ENCODE measurements at regions not wholly inside any gene's neighbourhood (a gene's known extent, or its start where the extent isn't known, plus 50 kb on each side); places are given as distances from the start of the nearest gene placed in this dataset.

- Histone ChIP-seq H3K4me3 (ENCODE audit: low read depth in 1 of 3, low read length in 3 of 3) (no peak overlapping the region), H3K36me3 (ENCODE audit: control insufficient read depth in 4 of 4, insufficient read depth in 3 of 4, low read depth in 1 of 4, low read length in 3 of 4) (no peaks in the 10 kb centered on the region), H3K4me1 (ENCODE audit: control insufficient read depth in 4 of 4, insufficient read depth in 4 of 4, low read length in 3 of 4) (no peaks in the 10 kb centered on the region), H3K9ac (ENCODE audit: low read depth in 1 of 2, low read length in 2 of 2) (no peak overlapping the region), H3K27ac (ENCODE audit: low read depth in 1 of 2, low read length in 2 of 2) (no peak overlapping the region), H3K27me3 (ENCODE audit: control insufficient read depth in 4 of 4, insufficient read depth in 4 of 4, low read length in 3 of 4) (no peaks in the 10 kb centered on the region), H3K9me3 (ENCODE audit: control insufficient read depth in 4 of 4, low read length in 3 of 4) (no peaks in the 10 kb centered on the region)
- no peak for DNase-seq (ENCODE audit: low spot score)
- WGBS = 57% methylated on average over 3 of the region's 3 CpGs
- TF ChIP-seq REST (IDR thresholded peaks at IDR 0.05) = no peak
- no peak for TF ChIP-seq JUND (IDR thresholded peaks at IDR 0.05)
- no peak for TF ChIP-seq FOXA1 (IDR thresholded peaks at IDR 0.05)
- TF ChIP-seq SP1 (IDR thresholded peaks at IDR 0.05) = no peak
- no peak for TF ChIP-seq CTCF (IDR thresholded peaks at IDR 0.05; ENCODE audit: low read depth, low read length, missing input control)
- TF ChIP-seq GABPA (IDR thresholded peaks at IDR 0.05 in 1 of 2, conservative IDR thresholded peaks at IDR 0.05 in 1 of 2) = no peak
- TF ChIP-seq, protein P1, sequence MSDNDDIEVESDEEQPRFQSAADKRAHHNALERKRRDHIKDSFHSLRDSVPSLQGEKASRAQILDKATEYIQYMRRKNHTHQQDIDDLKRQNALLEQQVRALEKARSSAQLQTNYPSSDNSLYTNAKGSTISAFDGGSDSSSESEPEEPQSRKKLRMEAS (IDR thresholded peaks at IDR 0.05) = no peak
- no peak for TF ChIP-seq YY1 (IDR thresholded peaks at IDR 0.05)
- TF ChIP-seq NR2F2 (IDR thresholded peaks at IDR 0.05) = no peak
- TF ChIP-seq, protein P2, sequence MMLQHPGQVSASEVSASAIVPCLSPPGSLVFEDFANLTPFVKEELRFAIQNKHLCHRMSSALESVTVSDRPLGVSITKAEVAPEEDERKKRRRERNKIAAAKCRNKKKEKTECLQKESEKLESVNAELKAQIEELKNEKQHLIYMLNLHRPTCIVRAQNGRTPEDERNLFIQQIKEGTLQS (IDR thresholded peaks at IDR 0.05) = no peak
- TF ChIP-seq ZBTB33 (IDR thresholded peaks at IDR 0.05) = no peak
- TF ChIP-seq HNF4G (IDR thresholded peaks at IDR 0.05) = no peak
- no peak for TF ChIP-seq HNF4A (conservative IDR thresholded peaks at IDR 0.05)
- TF ChIP-seq RXRA (IDR thresholded peaks at IDR 0.05) = no peak
- no peak for TF ChIP-seq EGR1 (IDR thresholded peaks at IDR 0.05; ENCODE audit: low read depth in 2 of 2)
- TF ChIP-seq FOXA2 (IDR thresholded peaks at IDR 0.05) = no peak
- TF ChIP-seq RAD21 (IDR thresholded peaks at IDR 0.05) = no peak
- no peak for TF ChIP-seq TAF1 (conservative IDR thresholded peaks at IDR 0.05)
These were observed 844.9 kb upstream of the CRIM1 start for GRCh38 chr2:35510636-35511035.
